H1 (cell line): ENCODE measurements at regions not wholly inside any gene's neighbourhood (a gene's known extent, or its start where the extent isn't known, plus 50 kb on each side); places are given as distances from the start of the nearest gene placed in this dataset.

Source experiments
- CTCF ChIA-PET: fragments of 300-600 bp; sonication (Branson Sonifier 250); formaldehyde crosslinking; loops from one replicate; lab custom pipeline; 2021; ENCODE audit not compliant: partially characterized antibody; lab: Charles Lee
- POLR2A ChIA-PET: fragments of 300-600 bp; sonication (Branson Sonifier 250); formaldehyde crosslinking; loops from one replicate; lab custom pipeline; 2021; ENCODE audit warnings: inconsistent platforms; ENCODE audit not compliant: partially characterized antibody; lab: Charles Lee
- DNase-seq, 2 experiments: peaks; one replicate each; pipeline versions ENCODE4 v3.0.0 to v3.0.0-alpha.2; 2010 to 2022; ENCODE audit warnings: low spot score in 2 of 2, low read depth in 1 of 2, mixed read lengths in 1 of 2
- FAIRE-seq: peaks from 2 replicates; lab custom pipeline; 2011; peaks lifted over from hg19 to GRCh38; lab: Jason Lieb, UNC
- H2AFZ ChIP-seq: 2 replicates; pipeline ENCODE4 v1.8.1; 2012; ENCODE audit warnings: low read length, inconsistent platforms
- H2AK5ac ChIP-seq: 2 replicates; pipeline ENCODE4 v1.6.1; 2013; ENCODE audit warnings: low read depth, low read length
- H2BK120ac ChIP-seq: replicated peaks from 2 replicates; pipeline ENCODE3; 2013; ENCODE audit warnings: low read depth, low read length, inconsistent platforms
- H2BK12ac ChIP-seq: 2 replicates; pipeline ENCODE4 v1.6.1; 2013; ENCODE audit warnings: low read depth, low read length
- H2BK15ac ChIP-seq: 2 replicates; pipeline ENCODE4 v1.6.1; 2013; ENCODE audit warnings: low read length
- H2BK20ac ChIP-seq: 2 replicates; pipeline ENCODE4 v1.6.1; 2013; ENCODE audit warnings: low read length
- H2BK5ac ChIP-seq: 2 replicates; pipeline ENCODE4 v1.6.1; 2013; ENCODE audit warnings: low read depth, low read length
- H3K14ac ChIP-seq: 2 replicates; pipeline ENCODE4 v1.6.1; 2013; ENCODE audit warnings: inconsistent platforms; ENCODE audit not compliant: insufficient read length
- H3K18ac ChIP-seq: 2 replicates; pipeline ENCODE4 v1.6.1; 2013; ENCODE audit warnings: low read length; ENCODE audit errors: extremely low read depth
- H3K23ac ChIP-seq: 2 replicates; pipeline ENCODE4 v1.6.1; 2013; ENCODE audit warnings: inconsistent platforms; ENCODE audit not compliant: insufficient read length
- H3K23me2 ChIP-seq: 2 replicates; pipeline ENCODE4 v1.6.1; 2013; ENCODE audit warnings: low read depth, low read length
- H3K27ac ChIP-seq: 2 replicates; pipeline ENCODE4 v1.6.1; 2011; ENCODE audit warnings: low read depth, low read length, inconsistent platforms
- H3K27me3 ChIP-seq, 4 experiments: replicated peaks in 1 of 4; 1 replicate in 1 of 4; 2 replicates in 3 of 4; pipeline versions ENCODE4 v1.6.1 to v1.8.1; 2011 to 2013; ENCODE audit warnings: low read length in 3 of 4, mild to moderate bottlenecking in 3 of 4, inconsistent platforms in 2 of 4, mixed read lengths in 2 of 4, moderate library complexity in 1 of 4; ENCODE audit not compliant: control insufficient read depth in 3 of 4, insufficient read depth in 3 of 4; ENCODE audit errors: extremely low read depth in 1 of 4
- H3K36me3 ChIP-seq, 4 experiments: 2 replicates each; pipeline versions ENCODE4 v1.6.1 to v1.8.1; 2011 to 2013; ENCODE audit warnings: mild to moderate bottlenecking in 4 of 4, low read length in 3 of 4, moderate library complexity in 2 of 4, control low read depth in 1 of 4, inconsistent platforms in 1 of 4; ENCODE audit not compliant: insufficient read depth in 4 of 4, control insufficient read depth in 2 of 4
- H3K4ac ChIP-seq: replicated peaks from 2 replicates; pipeline ENCODE3; 2013; ENCODE audit warnings: low read length, low read depth, mixed read lengths, inconsistent platforms; ENCODE audit not compliant: insufficient read length
- H3K4me1 ChIP-seq, 4 experiments: replicated peaks in 1 of 4; 1 replicate in 1 of 4; 2 replicates in 3 of 4; pipeline versions ENCODE4 v1.6.1 to v1.8.1; 2011 to 2013; ENCODE audit warnings: low read length in 3 of 4, inconsistent platforms in 2 of 4, mixed read lengths in 1 of 4; ENCODE audit not compliant: insufficient read depth in 4 of 4, control insufficient read depth in 3 of 4
- H3K4me2 ChIP-seq, 2 experiments: 2 replicates each; pipeline versions ENCODE4 v1.6.1 to v1.8.1; 2011 to 2013; ENCODE audit warnings: low read depth in 2 of 2, low read length in 2 of 2, control low read depth in 1 of 2, inconsistent platforms in 1 of 2, mild to moderate bottlenecking in 1 of 2; ENCODE audit not compliant: insufficient read depth in 1 of 2
- H3K4me3 ChIP-seq, 4 experiments: fragments of 200-600, 300-600 bp in 1 of 4; sonication (generic), shearing (Covaris generic), sonication (Bioruptor Twin) in 1 of 4; 2 replicates each; pipeline versions ENCODE4 v1.5.1 to v1.8.1; 2011 to 2016; ENCODE audit warnings: low read length in 4 of 4, low read depth in 3 of 4, control low read depth in 2 of 4, inconsistent platforms in 2 of 4, mild to moderate bottlenecking in 2 of 4, mixed read lengths in 1 of 4, moderate library complexity in 1 of 4; ENCODE audit not compliant: insufficient read depth in 2 of 4; ENCODE audit errors: extremely low read depth in 1 of 4
- H3K56ac ChIP-seq: replicated peaks from 2 replicates; pipeline ENCODE3; 2013; ENCODE audit warnings: low read depth, mild to moderate bottlenecking, mixed read lengths, low read length, inconsistent platforms; ENCODE audit not compliant: insufficient read length
- H3K79me1 ChIP-seq: 2 replicates; pipeline ENCODE4 v1.6.1; 2013; ENCODE audit warnings: low read depth, low read length, control low read depth
- H3K79me2 ChIP-seq, 2 experiments: 2 replicates each; pipeline versions ENCODE4 v1.6.1 to v1.8.1; 2012 to 2013; ENCODE audit warnings: low read length in 2 of 2, mild to moderate bottlenecking in 2 of 2, inconsistent platforms in 1 of 2; ENCODE audit not compliant: insufficient read depth in 2 of 2, control insufficient read depth in 1 of 2
- H3K9ac ChIP-seq, 4 experiments: replicated peaks in 1 of 4; 1 replicate in 1 of 4; 2 replicates in 3 of 4; pipeline versions ENCODE4 v1.6.1 to v1.8.1; 2011 to 2013; ENCODE audit warnings: low read depth in 3 of 4, low read length in 3 of 4, control low read depth in 2 of 4, mild to moderate bottlenecking in 2 of 4, moderate library complexity in 2 of 4, inconsistent platforms in 1 of 4; ENCODE audit errors: extremely low read depth in 1 of 4
- H3K9me3 ChIP-seq, 2 experiments: 2 replicates each; pipeline versions ENCODE4 v1.6.1 to v1.8.1; 2012 to 2013; ENCODE audit warnings: mild to moderate bottlenecking in 2 of 2, moderate library complexity in 2 of 2, control low read depth in 1 of 2, inconsistent platforms in 1 of 2, low read depth in 1 of 2, low read length in 1 of 2, mixed read lengths in 1 of 2; ENCODE audit not compliant: insufficient read depth in 2 of 2
- H4K20me1 ChIP-seq, 2 experiments: replicated peaks in 1 of 2; 2 replicates each; pipeline versions ENCODE3 to v1.8.1; 2011 to 2013; ENCODE audit warnings: inconsistent platforms in 2 of 2, low read length in 2 of 2, mild to moderate bottlenecking in 1 of 2; ENCODE audit not compliant: insufficient read depth in 2 of 2, control insufficient read depth in 1 of 2
- H4K5ac ChIP-seq: 2 replicates; pipeline ENCODE4 v1.6.1; 2013; ENCODE audit warnings: low read length, low read depth, mixed read lengths, inconsistent platforms; ENCODE audit not compliant: insufficient read length
- H4K8ac ChIP-seq: 2 replicates; pipeline ENCODE4 v1.8.0; 2013; ENCODE audit warnings: mild to moderate bottlenecking, moderate library complexity, low read length, inconsistent platforms; ENCODE audit not compliant: insufficient read depth; ENCODE audit errors: extremely low read depth
- H4K91ac ChIP-seq: replicated peaks from 2 replicates; pipeline ENCODE3; 2013; ENCODE audit warnings: low read length, mixed read lengths, inconsistent platforms; ENCODE audit not compliant: insufficient read length
- ASH2L ChIP-seq: fragments of 200-600, 300-600 bp; sonication (generic); IDR thresholded peaks from one replicate; pipeline ENCODE4 v1.7.1; 2017; ENCODE audit warnings: low read length
- CBX5 ChIP-seq: fragments of 300-800, 300-1000 bp; sonication (generic); IDR thresholded peaks from 2 replicates; pipeline ENCODE4 v1.7.1; 2016; ENCODE audit warnings: antibody characterized with exemption, low read length, low read depth
- EZH2 ChIP-seq: fragments of 200-600 bp; sonication (generic); IDR thresholded peaks from 2 replicates; pipeline ENCODE4 v1.7.1; 2012; ENCODE audit warnings: low read depth, mild to moderate bottlenecking, moderate library complexity, low read length, inconsistent platforms; ENCODE audit not compliant: severe bottlenecking
- KDM5A ChIP-seq: fragments of 200-600 bp; IDR thresholded peaks from 2 replicates; pipeline ENCODE4 v1.7.1; 2012; ENCODE audit warnings: mild to moderate bottlenecking, low read length, inconsistent platforms, mixed read lengths
- NANOG ChIP-seq: IDR thresholded peaks from 2 replicates; pipeline ENCODE4 v1.6.1; 2011; ENCODE audit warnings: low read length, low read depth, mild to moderate bottlenecking, inconsistent platforms; ENCODE audit not compliant: insufficient read depth, poor library complexity, severe bottlenecking
- PHF8 ChIP-seq: fragments of 200-600 bp; sonication (generic); conservative IDR thresholded peaks from 2 replicates; pipeline ENCODE4 v1.7.1; 2012; ENCODE audit warnings: low read depth, mild to moderate bottlenecking, inconsistent platforms, low read length, moderate library complexity
- SIX5 ChIP-seq: IDR thresholded peaks from 2 replicates; pipeline ENCODE4 v1.6.1; 2011; ENCODE audit warnings: mild to moderate bottlenecking, low read depth, low read length
- TEAD4 ChIP-seq: IDR thresholded peaks from 2 replicates; pipeline ENCODE4 v1.6.1; 2012; ENCODE audit warnings: low read depth, low read length, inconsistent platforms, mixed read lengths
- ZNF274 ChIP-seq: IDR thresholded peaks from 2 replicates; pipeline ENCODE4 v1.7.0; 2012; ENCODE audit warnings: low read length, borderline replicate concordance; ENCODE audit errors: extremely low read depth
- WGBS, 2 experiments: shearing (Covaris generic) in 1 of 2; methylation state at CpG; one replicate each; pipeline versions ENCODE4 v1.1.6 to v1.1.7; 2013 to 2015; ENCODE audit warnings: low lambda C conversion rate in 2 of 2, mixed read lengths in 2 of 2, inconsistent platforms in 1 of 2, low coverage in 1 of 2, missing lambda C conversion rate in 1 of 2; ENCODE audit not compliant: insufficient replicate concordance in 2 of 2, insufficient coverage in 1 of 2, insufficient read length in 1 of 2; ENCODE audit errors: extremely low coverage in 1 of 2, missing lambda C conversion rate in 1 of 2; 5-methylcytosine and 5-hydroxymethylcytosine counted together

GRCh38 chr7:63931985-63932577, 66.6 kb upstream of the ZNF722 start:
- no peak overlapping the region for H4K5ac ChIP-seq
- no peaks in the 10 kb centered on the region for H3K79me1 ChIP-seq
- H3K36me3 ChIP-seq, result peaks cover 0 to 4% (median 0%) of the 10 kb centered on the region in 4 experiments; a peak in 1 of 8 replicates
- TF ChIP-seq KDM5A (no peak), ASH2L (no peak), TEAD4 (no peak), NANOG (no peak), CBX5 (no peak), PHF8 (no peak), ZNF274 (no peak), SIX5 (no peak), EZH2 (no peak)
- DNase-seq (no peak), FAIRE-seq (no peak)
- H2AFZ ChIP-seq, result no peak overlapping the region
- H3K4me1 ChIP-seq, result no peaks in the 10 kb centered on the region
- H2BK20ac ChIP-seq, result no peak overlapping the region
- no peaks in the 10 kb centered on the region for H4K20me1 ChIP-seq
- no peak overlapping the region for H2BK120ac ChIP-seq
- H3K27me3 ChIP-seq, result no peaks in the 10 kb centered on the region
- H3K4ac ChIP-seq, result no peak overlapping the region
- H3K23me2 ChIP-seq, result no peaks in the 10 kb centered on the region
- H3K18ac ChIP-seq, result no peak overlapping the region
- POLR2A ChIA-PET, result no interaction called here
- no peak overlapping the region for H3K4me2 ChIP-seq
- H2BK15ac ChIP-seq, result no peak overlapping the region
- no peak overlapping the region for H2BK5ac ChIP-seq
- no peak overlapping the region for H3K14ac ChIP-seq
- no peaks in the 10 kb centered on the region for H3K79me2 ChIP-seq
- H4K8ac ChIP-seq, result no peak overlapping the region
- CTCF ChIA-PET, result no interaction called here
- H3K9ac ChIP-seq, result no peak overlapping the region
- H3K23ac ChIP-seq, result no peak overlapping the region
- no peak overlapping the region for H3K27ac ChIP-seq
- H3K9me3 ChIP-seq, result peaks cover 42 to 57% of the 10 kb centered on the region in 2 experiments
- 93% methylated on average over 16 of the region's 22 CpGs; no CpG with 5 or more reads in 1 of the 2 experiments for WGBS, 2 experiments
- no peak overlapping the region for H2BK12ac ChIP-seq
- H3K56ac ChIP-seq, result no peak overlapping the region
- H3K4me3 ChIP-seq, result no peak overlapping the region
- H2AK5ac ChIP-seq, result no peak overlapping the region
- H4K91ac ChIP-seq, result no peak overlapping the region
